DOHH2 (cell line): ENCODE measurements at regions not wholly inside any gene's neighbourhood (a gene's known extent, or its start where the extent isn't known, plus 50 kb on each side); places are given as distances from the start of the nearest gene placed in this dataset.

Experiments used
- H3F3A ChIP-seq: fragments of 200-600 bp; sonication (generic), shearing (Covaris generic); 2 replicates; pipeline ENCODE4 v1.6.0; 2016; ENCODE audit warnings: antibody characterized with exemption, mild to moderate bottlenecking; ENCODE audit not compliant: control insufficient read depth, insufficient read depth
- H3K27ac ChIP-seq: fragments of 200-600 bp; sonication (generic); 2 replicates; pipeline ENCODE4 v1.5.1; 2014; ENCODE audit warnings: low read depth, mild to moderate bottlenecking, low read length, moderate library complexity
- H3K27me3 ChIP-seq: fragments of 200-600 bp; sonication (generic); 2 replicates; pipeline ENCODE4 v1.6.1; 2014; ENCODE audit warnings: mild to moderate bottlenecking, low read length, mixed read lengths; ENCODE audit not compliant: control insufficient read depth
- H3K36me3 ChIP-seq: fragments of 200-600 bp; sonication (generic); 2 replicates; pipeline ENCODE4 v1.6.1; 2014; ENCODE audit warnings: mild to moderate bottlenecking, low read length, moderate library complexity, mixed read lengths; ENCODE audit not compliant: control insufficient read depth
- H3K4me1 ChIP-seq: fragments of 200-600 bp; sonication (generic); 2 replicates; pipeline ENCODE4 v1.6.1; 2014; ENCODE audit warnings: mild to moderate bottlenecking, low read length, mixed read lengths; ENCODE audit not compliant: control insufficient read depth
- H3K4me2 ChIP-seq: fragments of 200-600 bp; sonication (generic); 2 replicates; pipeline ENCODE4 v1.6.0; 2014; ENCODE audit warnings: mild to moderate bottlenecking, low read length, moderate library complexity
- H3K4me3 ChIP-seq: fragments of 200-600 bp; sonication (generic); 2 replicates; pipeline ENCODE4 v1.5.1; 2014; ENCODE audit warnings: mild to moderate bottlenecking, low read length, mixed read lengths
- H3K79me2 ChIP-seq: fragments of 200-600 bp; sonication (generic); 2 replicates; pipeline ENCODE4 v1.6.1; 2014; ENCODE audit warnings: mild to moderate bottlenecking, low read length, mixed read lengths; ENCODE audit not compliant: control insufficient read depth
- H3K9me2 ChIP-seq: fragments of 200-600 bp; sonication (generic); replicated peaks from 2 replicates; pipeline ENCODE4 v1.6.1; 2014; ENCODE audit warnings: mild to moderate bottlenecking, low read length, mixed read lengths; ENCODE audit not compliant: control insufficient read depth
- H3K9me3 ChIP-seq: fragments of 200-600 bp; sonication (generic); 2 replicates; pipeline ENCODE4 v1.6.1; 2014; ENCODE audit warnings: antibody characterized with exemption, low read length, mixed read lengths; ENCODE audit not compliant: control insufficient read depth, insufficient read depth
- H4K20me1 ChIP-seq: fragments of 200-600 bp; sonication (generic); 2 replicates; pipeline ENCODE4 v1.6.0; 2014; ENCODE audit warnings: low read depth, mild to moderate bottlenecking, antibody characterized with exemption, low read length, moderate library complexity; ENCODE audit not compliant: control insufficient read depth, insufficient read depth
- CTCF ChIP-seq: fragments of 200-600 bp; sonication (generic); IDR thresholded peaks from one replicate; pipeline ENCODE4 v1.5.1; 2014; ENCODE audit warnings: antibody characterized with exemption, mild to moderate bottlenecking, low read depth, low read length; ENCODE audit not compliant: poor library complexity, severe bottlenecking
- EZH2phosphoT487 ChIP-seq: fragments of 200-600 bp; sonication (generic); IDR thresholded peaks from 2 replicates; pipeline ENCODE4 v1.6.1; 2017; ENCODE audit warnings: borderline replicate concordance, mild to moderate bottlenecking, antibody characterized with exemption, low read length, moderate library complexity, mixed read lengths

GRCh38 chr11:104609311-104610085, 288.8 kb downstream of the CASP12 start:
- TF ChIP-seq EZH2phosphoT487 (no peak), CTCF (peak; percentile 64)
- H3K79me2 ChIP-seq: no peaks in the 10 kb centered on the region
- H3K27me3 ChIP-seq: no peaks in the 10 kb centered on the region
- no peak overlapping the region for H3K4me3 ChIP-seq
- H3K9me2 ChIP-seq: no peaks in the 10 kb centered on the region
- no peaks in the 10 kb centered on the region for H3F3A ChIP-seq
- H3K36me3 ChIP-seq: no peaks in the 10 kb centered on the region
- H4K20me1 ChIP-seq: no peaks in the 10 kb centered on the region
- no peak overlapping the region for H3K4me2 ChIP-seq
- H3K27ac ChIP-seq: no peak overlapping the region
- H3K9me3 ChIP-seq: no peaks in the 10 kb centered on the region
- H3K4me1 ChIP-seq: no peaks in the 10 kb centered on the region

GRCh38 chr11:104602643-104603042, 295.6 kb downstream of the CASP12 start:
- Histone ChIP-seq H3F3A (no peaks in the 10 kb centered on the region), H3K27ac (no peak overlapping the region), H3K79me2 (no peaks in the 10 kb centered on the region), H3K9me2 (no peaks in the 10 kb centered on the region), H3K36me3 (no peaks in the 10 kb centered on the region), H4K20me1 (no peaks in the 10 kb centered on the region), H3K9me3 (no peaks in the 10 kb centered on the region), H3K4me3 (no peak overlapping the region), H3K4me1 (no peaks in the 10 kb centered on the region), H3K4me2 (no peak overlapping the region), H3K27me3 (no peaks in the 10 kb centered on the region)
- TF ChIP-seq EZH2phosphoT487: no peak

- Histone ChIP-seq H3K27ac (no peak overlapping the region), H3K4me1 (no peaks in the 10 kb centered on the region), H3K9me2 (no peaks in the 10 kb centered on the region), H3K79me2 (no peaks in the 10 kb centered on the region), H3K9me3 (no peaks in the 10 kb centered on the region), H3K4me2 (no peak overlapping the region), H3K27me3 (no peaks in the 10 kb centered on the region), H3K36me3 (no peaks in the 10 kb centered on the region), H3F3A (no peaks in the 10 kb centered on the region), H3K4me3 (no peak overlapping the region), H4K20me1 (no peaks in the 10 kb centered on the region)
- TF ChIP-seq CTCF (no peak), EZH2phosphoT487 (no peak)
Measured at GRCh38 chr11:104594228-104594958, 303.9 kb downstream of the CASP12 start.

- Histone ChIP-seq H3K27me3 (no peaks in the 10 kb centered on the region), H3K27ac (no peak overlapping the region), H3K4me3 (no peak overlapping the region), H3K4me2 (no peak overlapping the region), H3K79me2 (no peaks in the 10 kb centered on the region), H3F3A (no peaks in the 10 kb centered on the region), H3K9me3 (no peaks in the 10 kb centered on the region), H4K20me1 (no peaks in the 10 kb centered on the region), H3K9me2 (no peaks in the 10 kb centered on the region), H3K4me1 (no peaks in the 10 kb centered on the region), H3K36me3 (no peaks in the 10 kb centered on the region)
- no peak for TF ChIP-seq CTCF
- TF ChIP-seq EZH2phosphoT487: no peak
Measured at GRCh38 chr11:104588970-104589369, 309.3 kb downstream of the CASP12 start.
